Small intestine (tissue), 7 donors: ENCODE measurements at regions not wholly inside any gene's neighbourhood (a gene's known extent, or its start where the extent isn't known, plus 50 kb on each side); places are given as distances from the start of the nearest gene placed in this dataset.
A peak's percentile ranks its signal among the peaks of the same experiment; 100 is the strongest.

Experiments
- DNase-seq, 2 donors: peaks; one replicate each; pipeline versions ENCODE4 v3.0.0 to v3.0.0-alpha.2; 2013
- FAIRE-seq: peaks from 2 replicates; lab custom pipeline; 2012; peaks lifted over from hg19 to GRCh38; lab: Jason Lieb, UNC
- H3K27ac ChIP-seq, 3 donors: one replicate each; pipeline ENCODE4 v1.5.1; 2013; ENCODE audit warnings: low read length in 2 of 3, mild to moderate bottlenecking in 2 of 3, control low read depth in 1 of 3, inconsistent platforms in 1 of 3, low read depth in 1 of 3, moderate library complexity in 1 of 3
- H3K27me3 ChIP-seq, 3 donors: one replicate each; pipeline ENCODE4 v1.6.1; 2013; ENCODE audit warnings: low read length in 3 of 3, inconsistent platforms in 1 of 3; ENCODE audit not compliant: control insufficient read depth in 3 of 3, insufficient read depth in 3 of 3
- H3K36me3 ChIP-seq, 3 donors: one replicate each; pipeline ENCODE4 v1.6.1; 2013; ENCODE audit warnings: low read length in 3 of 3, inconsistent platforms in 1 of 3, low read depth in 1 of 3, mild to moderate bottlenecking in 1 of 3, moderate library complexity in 1 of 3; ENCODE audit not compliant: control insufficient read depth in 3 of 3, insufficient read depth in 2 of 3
- H3K4me1 ChIP-seq, 3 donors: one replicate each; pipeline ENCODE4 v1.6.1; 2013; ENCODE audit warnings: low read length in 2 of 3, inconsistent platforms in 1 of 3, low read depth in 1 of 3, mild to moderate bottlenecking in 1 of 3, moderate library complexity in 1 of 3; ENCODE audit not compliant: control insufficient read depth in 3 of 3, insufficient read depth in 2 of 3
- H3K4me3 ChIP-seq, 3 donors: one replicate each; pipeline ENCODE4 v1.5.1; 2013; ENCODE audit warnings: low read length in 3 of 3, control low read depth in 1 of 3, inconsistent platforms in 1 of 3, low read depth in 1 of 3, mild to moderate bottlenecking in 1 of 3, moderate library complexity in 1 of 3
- H3K9me3 ChIP-seq, 2 donors: one replicate each; pipeline ENCODE4 v1.6.1; 2013; ENCODE audit warnings: low read depth in 1 of 2, low read length in 1 of 2; ENCODE audit not compliant: control insufficient read depth in 2 of 2, insufficient read depth in 1 of 2
- whole genome bisulfite sequencing, 3 donors: extraction: QIAGEN DNeasy Blood & Tissue Kit; methylation state at CpG; one replicate each; pipeline ENCODE4 v1.1.7; 2013; 5-methylcytosine and 5-hydroxymethylcytosine counted together
- donor health status: healthy with polysubstance abuse.
- donor health status: control.
- donor health status: control.
- donor health status: Bipolar disorder and iron deficiency.
- donor health status: healthy.

GRCh38 chr15:98154863-98155262 is 194.4 kb downstream of the ARRDC4 start:
- Histone ChIP-seq H3K27me3 (peaks cover 0 to 2% (median 0%) of the 10 kb centered on the region in 3 donors), H3K27ac (no peak overlapping the region), H3K36me3 (no peaks in the 10 kb centered on the region), H3K4me3 (no peak overlapping the region), H3K4me1 (no peaks in the 10 kb centered on the region), H3K9me3 (no peaks in the 10 kb centered on the region)
- no peak for DNase-seq
- FAIRE-seq, result no peak
- 35 to 58% (median 47%) methylated on average over 4 of the region's 4 CpGs for WGBS, 3 donors

- Histone ChIP-seq H3K36me3 (no peaks in the 10 kb centered on the region), H3K9me3 (no peaks in the 10 kb centered on the region), H3K4me1 (no peaks in the 10 kb centered on the region), H3K27ac (no peak overlapping the region), H3K27me3 (peaks cover 0 to 2% (median 0%) of the 10 kb centered on the region in 3 donors), H3K4me3 (no peak overlapping the region)
- no peak for FAIRE-seq
- no peak for DNase-seq
- 82 to 88% (median 84%) methylated on average over 1 of the region's 1 CpG for WGBS, 3 donors
Measured at GRCh38 chr15:98155356-98155755, 194.9 kb downstream of the ARRDC4 start.

DNA sequence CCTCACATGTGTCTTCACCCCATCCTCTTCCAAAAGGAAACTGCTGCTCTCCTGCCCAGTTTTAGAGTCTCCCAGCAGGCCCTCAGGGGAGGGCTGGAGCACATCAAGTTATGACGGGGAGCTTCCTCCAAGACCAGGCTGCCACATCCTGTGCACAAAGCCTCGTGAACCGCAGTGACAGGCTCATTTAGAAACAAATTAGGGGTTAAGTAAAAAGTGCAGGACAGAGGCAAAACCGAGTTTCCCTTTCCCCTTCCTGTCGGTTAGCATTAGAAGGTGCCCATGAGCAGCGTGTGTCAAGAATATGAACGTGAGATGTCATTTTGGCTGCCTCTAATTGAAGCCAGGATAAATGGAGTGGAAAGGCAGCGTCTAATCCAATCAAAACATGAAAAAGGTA is 199.7 kb downstream of the ARRDC4 start:
- WGBS, 3 donors, result 32 to 63% (median 46%) methylated on average over 8 of the region's 8 CpGs
- Histone ChIP-seq H3K27ac (no peak overlapping the region), H3K9me3 (no peaks in the 10 kb centered on the region), H3K4me3 (no peak overlapping the region), H3K27me3 (no peaks in the 10 kb centered on the region), H3K4me1 (no peaks in the 10 kb centered on the region), H3K36me3 (no peaks in the 10 kb centered on the region)
- peak; percentile 8 to 11 for DNase-seq
- FAIRE-seq, result no peak

DNA sequence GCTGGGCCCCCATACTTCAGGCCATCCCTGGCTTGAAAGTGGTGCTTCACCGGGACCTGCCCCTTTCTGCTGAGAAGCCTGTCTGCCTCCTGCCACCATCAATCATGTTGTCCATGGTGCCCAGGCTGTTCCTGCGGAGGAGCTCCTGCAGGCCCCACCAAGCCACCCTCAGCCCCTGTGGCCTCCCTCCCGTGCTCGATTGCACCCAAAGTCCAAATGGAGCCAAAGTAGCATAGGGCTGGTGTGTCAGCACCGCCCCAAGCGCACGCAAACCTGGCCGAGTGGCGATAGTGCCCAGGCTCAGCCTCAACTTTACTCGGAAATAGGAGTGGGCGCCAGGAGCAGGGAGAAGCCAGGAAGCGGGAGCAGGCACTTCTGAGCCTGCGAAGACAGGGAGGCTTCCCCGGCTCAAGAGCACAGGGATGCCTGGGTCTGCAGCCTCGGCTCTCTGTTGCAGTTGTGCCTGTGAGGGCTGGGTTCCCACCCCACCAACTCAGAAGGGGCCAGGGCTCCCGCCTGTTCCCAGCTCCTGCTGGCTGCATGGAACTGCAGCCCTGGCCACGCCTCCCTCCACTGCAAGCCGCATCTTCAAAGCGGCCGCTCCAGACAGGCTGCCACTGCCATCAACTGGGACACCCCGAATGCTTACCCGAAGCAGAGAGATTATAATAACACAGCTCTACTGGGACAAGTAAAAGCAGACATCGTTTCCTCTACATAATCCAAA is 203.0 kb downstream of the ARRDC4 start:
- no peaks in the 10 kb centered on the region for H3K9me3 ChIP-seq
- H3K27me3 ChIP-seq, result no peaks in the 10 kb centered on the region
- no peak for DNase-seq
- WGBS, 3 donors, result 74 to 82% (median 78%) methylated on average over 23 of the region's 23 CpGs
- FAIRE-seq, result no peak
- H3K27ac ChIP-seq, result no peak overlapping the region
- H3K4me3 ChIP-seq, result no peak overlapping the region
- H3K36me3 ChIP-seq, result no peaks in the 10 kb centered on the region
- H3K4me1 ChIP-seq, result no peaks in the 10 kb centered on the region

- WGBS, 3 donors, result 33 to 40% (median 35%) methylated on average over 1 of the region's 1 CpG
Measured at GRCh38 chr15:98164571-98164970, 204.1 kb downstream of the ARRDC4 start.

GRCh38 chr15:98164986-98165385 is 204.5 kb downstream of the ARRDC4 start:
- no peaks in the 10 kb centered on the region for H3K9me3 ChIP-seq

More at GRCh38 chr15:98164571-98164970, 204.1 kb downstream of the ARRDC4 start:
- no peaks in the 10 kb centered on the region for H3K4me1 ChIP-seq
- H3K9me3 ChIP-seq, result no peaks in the 10 kb centered on the region
- no peak overlapping the region for H3K27ac ChIP-seq
- H3K36me3 ChIP-seq, result no peaks in the 10 kb centered on the region
- H3K27me3 ChIP-seq, result no peaks in the 10 kb centered on the region
- H3K4me3 ChIP-seq, result no peak overlapping the region
- no peak for FAIRE-seq
- DNase-seq, result no peak

GRCh38 chr15:98167722-98168268 is 207.3 kb downstream of the ARRDC4 start:
- DNase-seq (no peak), FAIRE-seq (no peak)
- no peaks in the 10 kb centered on the region for H3K9me3 ChIP-seq
- 62 to 70% (median 63%) methylated on average over 4 of the region's 4 CpGs for WGBS, 3 donors
- no peaks in the 10 kb centered on the region for H3K4me1 ChIP-seq
- no peak overlapping the region for H3K27ac ChIP-seq
- H3K36me3 ChIP-seq, result no peaks in the 10 kb centered on the region
- H3K4me3 ChIP-seq, result no peak overlapping the region
- H3K27me3 ChIP-seq, result no peaks in the 10 kb centered on the region

More at GRCh38 chr15:98164986-98165385, 204.5 kb downstream of the ARRDC4 start:
- FAIRE-seq (no peak), DNase-seq (no peak)
- Histone ChIP-seq H3K27ac (no peak overlapping the region), H3K36me3 (no peaks in the 10 kb centered on the region), H3K4me1 (no peaks in the 10 kb centered on the region), H3K27me3 (no peaks in the 10 kb centered on the region), H3K4me3 (no peak overlapping the region)
- 76 to 81% (median 79%) methylated on average over 6 of the region's 6 CpGs for WGBS, 3 donors

- FAIRE-seq, result no peak
- DNase-seq, result no peak
- no peaks in the 10 kb centered on the region for H3K4me1 ChIP-seq
- no peak overlapping the region for H3K4me3 ChIP-seq
- no peaks in the 10 kb centered on the region for H3K9me3 ChIP-seq
- 74 to 82% (median 79%) methylated on average over 9 of the region's 9 CpGs for WGBS, 3 donors
- no peaks in the 10 kb centered on the region for H3K27me3 ChIP-seq
- no peak overlapping the region for H3K27ac ChIP-seq
- no peaks in the 10 kb centered on the region for H3K36me3 ChIP-seq
Measured at GRCh38 chr15:98169551-98169950, 209.0 kb downstream of the ARRDC4 start.
